ENCODE measurements at regions not wholly inside any gene's neighbourhood (a gene's known extent, or its start where the extent isn't known, plus 50 kb on each side); places are given as distances from the start of the nearest gene placed in this dataset.

- ChIA-PET POLR2A (ENCODE audit: low non-redundant PET) (no interaction called here), CTCF (no interaction called here)
- TF ChIP-seq, protein P1, sequence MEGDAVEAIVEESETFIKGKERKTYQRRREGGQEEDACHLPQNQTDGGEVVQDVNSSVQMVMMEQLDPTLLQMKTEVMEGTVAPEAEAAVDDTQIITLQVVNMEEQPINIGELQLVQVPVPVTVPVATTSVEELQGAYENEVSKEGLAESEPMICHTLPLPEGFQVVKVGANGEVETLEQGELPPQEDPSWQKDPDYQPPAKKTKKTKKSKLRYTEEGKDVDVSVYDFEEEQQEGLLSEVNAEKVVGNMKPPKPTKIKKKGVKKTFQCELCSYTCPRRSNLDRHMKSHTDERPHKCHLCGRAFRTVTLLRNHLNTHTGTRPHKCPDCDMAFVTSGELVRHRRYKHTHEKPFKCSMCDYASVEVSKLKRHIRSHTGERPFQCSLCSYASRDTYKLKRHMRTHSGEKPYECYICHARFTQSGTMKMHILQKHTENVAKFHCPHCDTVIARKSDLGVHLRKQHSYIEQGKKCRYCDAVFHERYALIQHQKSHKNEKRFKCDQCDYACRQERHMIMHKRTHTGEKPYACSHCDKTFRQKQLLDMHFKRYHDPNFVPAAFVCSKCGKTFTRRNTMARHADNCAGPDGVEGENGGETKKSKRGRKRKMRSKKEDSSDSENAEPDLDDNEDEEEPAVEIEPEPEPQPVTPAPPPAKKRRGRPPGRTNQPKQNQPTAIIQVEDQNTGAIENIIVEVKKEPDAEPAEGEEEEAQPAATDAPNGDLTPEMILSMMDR (conservative IDR thresholded peaks at IDR 0.05; ENCODE audit: low read depth): no peak
- DNase-seq (ENCODE audit: low spot score): no peak
- no peak overlapping the region for H3K27ac ChIP-seq
Observed at GRCh38 chr12:127070515-127071157, 1196.3 kb upstream of the TMEM132C start.

GRCh38 chr12:127074161-127074560 is 1192.8 kb upstream of the TMEM132C start:
- no peak overlapping the region for H3K27ac ChIP-seq
- ChIA-PET CTCF (no interaction called here), POLR2A (ENCODE audit: low non-redundant PET) (no interaction called here)
- DNase-seq (ENCODE audit: low spot score): no peak
- TF ChIP-seq, protein P1 (conservative IDR thresholded peaks at IDR 0.05; ENCODE audit: low read depth): no peak

DNA sequence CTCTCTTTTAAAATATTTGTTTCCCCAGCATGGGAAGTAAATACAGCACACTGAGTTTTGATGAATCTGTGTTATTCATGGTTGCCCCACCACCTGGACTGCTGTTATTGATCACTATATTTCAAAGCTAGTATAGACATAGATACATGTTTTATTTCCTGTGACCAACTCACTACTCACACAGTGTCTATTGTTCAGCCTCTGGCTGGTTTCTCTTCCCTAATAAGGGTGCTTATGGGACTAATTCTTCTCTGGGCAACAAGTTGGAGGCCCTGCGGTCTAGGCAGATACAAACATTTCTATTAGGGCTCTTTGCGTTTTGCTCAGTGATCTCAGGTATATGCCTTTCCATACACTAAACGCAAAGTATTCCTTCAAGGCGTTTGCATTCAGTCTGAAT is 1191.0 kb upstream of the TMEM132C start:
- no peak overlapping the region for H3K27ac ChIP-seq
- TF ChIP-seq, protein P1 (conservative IDR thresholded peaks at IDR 0.05; ENCODE audit: low read depth): no peak
- DNase-seq (ENCODE audit: low spot score): no peak
- CTCF ChIA-PET: interaction anchor here (0.7 kb wide), 1 partner anchor 247 kb away, joined by 6 read pairs; no protein-coding TSS in a partner anchor
- POLR2A ChIA-PET (ENCODE audit: low non-redundant PET): no interaction called here

- TF ChIP-seq, protein P1 (conservative IDR thresholded peaks at IDR 0.05; ENCODE audit: low read depth): no peak
- ChIA-PET POLR2A (ENCODE audit: low non-redundant PET) (no interaction called here), CTCF (no interaction called here)
- no peak for DNase-seq (ENCODE audit: low spot score)
- no peak overlapping the region for H3K27ac ChIP-seq
Observed at GRCh38 chr12:127077262-127078045, 1189.5 kb upstream of the TMEM132C start.

DNA sequence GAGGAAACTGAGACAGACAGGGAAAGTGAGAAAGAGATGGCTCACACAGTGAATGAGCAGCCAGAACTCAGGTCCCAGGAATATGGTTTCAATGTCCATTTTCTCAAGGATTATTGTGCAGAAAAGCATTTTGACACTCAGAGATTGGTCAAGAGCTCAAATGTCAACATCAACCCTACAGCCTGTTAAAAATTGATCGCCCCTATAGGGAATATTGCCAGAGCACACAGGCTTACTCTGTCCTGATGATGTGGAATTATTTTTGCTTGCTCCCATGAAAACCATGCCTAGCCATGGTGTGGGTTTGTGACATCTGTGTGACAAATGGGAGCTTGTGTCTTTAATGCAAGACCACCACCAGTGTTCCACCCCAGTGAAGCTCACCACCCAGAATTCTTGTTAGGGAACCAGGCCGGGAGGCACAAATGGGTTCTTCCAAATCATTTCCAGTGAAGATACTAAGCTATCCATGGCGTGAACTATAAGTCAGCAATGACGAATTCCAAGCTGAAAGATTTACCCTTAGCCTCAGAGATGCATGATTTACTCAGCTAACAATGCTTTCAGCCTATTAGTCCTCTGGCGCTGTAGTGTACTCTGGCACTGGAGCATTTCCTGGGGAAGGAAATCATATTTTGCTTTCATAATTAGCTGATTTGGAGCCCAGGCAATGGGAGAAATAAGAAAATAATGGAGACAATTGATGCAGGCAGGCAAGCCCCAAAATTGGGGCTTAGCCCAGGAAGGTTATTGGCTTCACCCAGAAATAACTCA is 1188.2 kb upstream of the TMEM132C start:
- TF ChIP-seq, protein P1 (conservative IDR thresholded peaks at IDR 0.05; ENCODE audit: low read depth): no peak
- CTCF ChIA-PET: interaction anchor here (0.6 kb wide), 1 partner anchor 153 kb away, joined by 3 read pairs; no protein-coding TSS in a partner anchor
- DNase-seq (ENCODE audit: low spot score): no peak
- POLR2A ChIA-PET (ENCODE audit: low non-redundant PET): no interaction called here
- H3K27ac ChIP-seq: no peak overlapping the region

GRCh38 chr12:127079636-127080035 is 1187.3 kb upstream of the TMEM132C start:
- TF ChIP-seq, protein P1 (conservative IDR thresholded peaks at IDR 0.05; ENCODE audit: low read depth): no peak
- no peak overlapping the region for H3K27ac ChIP-seq
- CTCF ChIA-PET: no interaction called here
- POLR2A ChIA-PET (ENCODE audit: low non-redundant PET): no interaction called here
- DNase-seq (ENCODE audit: low spot score): no peak

Data from RWPE1 (cell line).